GM18505 (cell line): ENCODE measurements at regions not wholly inside any gene's neighbourhood (a gene's known extent, or its start where the extent isn't known, plus 50 kb on each side); places are given as distances from the start of the nearest gene placed in this dataset.

Source experiments
- ATAC-seq: cut with Tn5 transposase; IDR thresholded peaks from one replicate; pipeline ENCODE4 v1.9.1; 2021; ENCODE audit not compliant: unreplicated experiment
- POLR2A ChIP-seq: IDR thresholded peaks from 4 replicates; pipeline ENCODE4 v1.6.1; 2011; ENCODE audit warnings: borderline replicate concordance; ENCODE audit not compliant: insufficient read depth, insufficient read length; ENCODE audit errors: extremely low read depth

GRCh38 chr10:111705021-111705420 is 478.5 kb downstream of the GPAM start:
- ATAC-seq: no peak
- TF ChIP-seq POLR2A: no peak

DNA sequence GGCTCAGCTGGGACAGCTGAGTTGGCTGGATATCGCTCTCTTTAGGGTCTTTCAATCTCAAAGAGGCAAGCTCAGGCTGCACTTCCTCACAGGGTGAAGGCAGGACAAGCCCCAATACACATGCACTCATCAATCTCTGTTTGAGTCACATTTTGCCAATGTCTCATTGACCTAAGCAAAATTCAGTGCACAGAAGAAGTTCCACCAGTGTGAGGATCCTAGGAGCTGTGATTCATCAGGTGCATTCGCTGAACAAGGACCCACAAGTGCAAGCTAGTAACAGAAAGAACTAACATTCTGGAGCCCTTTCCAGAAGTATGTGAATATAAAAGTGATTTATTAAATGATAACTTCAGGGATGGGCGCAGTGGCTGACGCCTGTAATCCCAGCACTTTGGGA is 477.2 kb downstream of the GPAM start:
- no peak for TF ChIP-seq POLR2A
- no peak for ATAC-seq

DNA sequence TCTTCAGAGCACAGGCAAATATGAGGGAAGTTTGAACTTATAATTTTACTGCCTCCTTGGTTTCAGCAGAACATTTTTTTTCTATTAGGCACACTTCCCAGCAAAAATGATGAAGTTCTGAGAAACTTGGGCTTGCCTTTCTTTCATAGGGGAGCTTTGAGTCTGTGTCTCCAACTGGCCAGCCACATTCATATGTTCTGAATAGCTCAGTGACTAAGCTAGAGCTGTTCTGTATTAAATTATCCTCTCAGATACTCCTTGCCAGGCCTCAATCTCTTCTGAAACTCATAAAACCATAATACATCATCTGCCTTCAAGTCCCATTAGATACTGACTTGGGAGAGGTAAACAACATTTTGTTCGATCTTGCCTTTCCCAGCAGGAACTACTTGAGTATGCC is 476.5 kb downstream of the GPAM start:
- TF ChIP-seq POLR2A: no peak

GRCh38 chr10:111709603-111710002 is 474.0 kb downstream of the GPAM start:
- no peak for TF ChIP-seq POLR2A
- no peak for ATAC-seq

More for the DNA sequence above, 476.5 kb downstream of the GPAM start:
- no peak for ATAC-seq

DNA sequence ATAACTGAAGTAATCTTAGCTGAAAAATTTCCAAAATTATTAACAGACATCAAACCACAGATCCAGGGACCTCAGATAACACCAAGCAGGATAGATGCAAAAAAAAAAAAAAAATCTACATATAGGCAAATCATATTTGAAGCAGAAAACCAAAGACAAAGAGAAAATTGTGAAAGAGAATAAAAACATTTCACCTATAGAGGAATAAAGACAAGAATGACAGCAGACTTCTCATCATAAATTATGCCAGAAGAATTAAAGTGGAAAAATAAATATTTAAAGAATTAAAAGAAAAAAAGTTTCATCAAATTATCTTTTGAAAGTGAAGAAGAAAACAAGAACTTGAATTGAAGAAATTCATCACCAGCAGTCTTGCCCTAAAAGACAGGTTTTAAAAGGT is 467.5 kb downstream of the GPAM start:
- no peak for TF ChIP-seq POLR2A
- no peak for ATAC-seq

GRCh38 chr10:111724121-111724520 is 459.4 kb downstream of the GPAM start:
- TF ChIP-seq POLR2A: no peak

DNA sequence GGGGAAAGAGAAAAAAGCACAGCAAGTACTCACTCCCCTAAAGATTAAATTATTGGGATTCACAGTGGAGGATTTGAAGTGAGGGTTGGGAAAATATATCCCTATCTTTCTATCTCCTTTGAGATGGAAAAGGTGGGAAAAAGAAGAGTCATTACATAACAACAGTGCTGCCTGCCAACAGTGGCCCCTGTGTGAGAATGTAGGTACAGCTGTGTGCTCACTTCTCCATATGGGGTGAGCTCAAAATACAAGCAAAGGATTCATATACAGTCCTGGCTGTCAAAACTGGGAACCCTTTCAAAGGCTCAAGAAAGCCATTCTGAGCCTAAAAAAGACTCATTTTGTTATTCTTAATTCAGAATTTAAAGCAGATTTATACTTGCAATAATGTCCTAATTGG is 458.5 kb downstream of the GPAM start:
- no peak for ATAC-seq
- TF ChIP-seq POLR2A: no peak

More at GRCh38 chr10:111724121-111724520, 459.4 kb downstream of the GPAM start:
- no peak for ATAC-seq

GRCh38 chr10:111732166-111732785 is 451.3 kb downstream of the GPAM start:
- ATAC-seq: no peak
- no peak for TF ChIP-seq POLR2A

DNA sequence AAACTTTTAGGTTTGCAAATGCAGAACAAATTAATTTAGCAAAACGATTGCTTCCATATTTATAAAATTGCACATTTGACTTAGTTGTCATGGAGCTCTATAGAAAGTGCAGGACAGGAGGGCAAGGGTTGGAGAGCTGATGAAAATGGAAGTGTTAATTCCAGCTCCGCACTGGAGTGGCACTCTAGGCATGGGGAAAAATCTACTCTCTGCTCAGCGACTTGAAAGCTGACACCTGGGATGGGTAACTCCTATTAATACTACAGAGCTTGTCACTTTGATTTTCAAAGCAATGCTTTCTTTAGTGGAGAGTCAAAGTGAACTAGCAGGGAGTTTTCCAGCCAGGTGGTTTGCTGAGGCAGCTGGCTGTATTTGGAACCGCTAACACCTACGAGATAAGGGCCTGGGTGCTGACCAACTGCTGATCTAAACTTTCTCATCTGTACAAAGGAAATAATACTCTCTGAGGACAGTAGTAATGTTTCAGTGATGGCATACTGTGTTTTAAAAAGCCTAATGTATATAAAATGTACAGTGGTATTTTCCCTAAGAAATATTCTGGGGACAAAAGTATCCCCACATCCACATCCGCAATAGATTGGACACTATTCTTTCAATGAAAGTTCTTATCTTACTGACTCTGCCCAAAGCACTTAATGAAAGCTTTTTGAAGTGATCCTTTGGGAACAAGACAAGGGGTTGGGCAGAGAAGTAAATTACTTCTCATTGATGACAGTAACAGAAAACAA is 444.3 kb downstream of the GPAM start:
- TF ChIP-seq POLR2A: no peak
- no peak for ATAC-seq

DNA sequence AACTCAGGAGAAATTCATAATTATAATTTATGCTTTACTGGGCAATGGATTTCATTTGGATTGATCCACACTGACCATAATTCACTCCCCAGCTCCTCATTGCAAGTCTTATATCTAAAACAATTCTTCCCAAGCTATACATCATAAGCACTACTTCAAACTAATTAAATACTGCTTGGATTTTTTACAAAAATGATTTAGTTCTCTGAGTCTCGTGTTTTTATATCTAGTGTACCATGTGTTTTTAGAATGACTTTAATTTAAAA is 443.8 kb downstream of the GPAM start:
- ATAC-seq: no peak
- no peak for TF ChIP-seq POLR2A

- no peak for ATAC-seq
- TF ChIP-seq POLR2A: no peak
Measured at GRCh38 chr10:111745982-111746381, 437.6 kb downstream of the GPAM start.

DNA sequence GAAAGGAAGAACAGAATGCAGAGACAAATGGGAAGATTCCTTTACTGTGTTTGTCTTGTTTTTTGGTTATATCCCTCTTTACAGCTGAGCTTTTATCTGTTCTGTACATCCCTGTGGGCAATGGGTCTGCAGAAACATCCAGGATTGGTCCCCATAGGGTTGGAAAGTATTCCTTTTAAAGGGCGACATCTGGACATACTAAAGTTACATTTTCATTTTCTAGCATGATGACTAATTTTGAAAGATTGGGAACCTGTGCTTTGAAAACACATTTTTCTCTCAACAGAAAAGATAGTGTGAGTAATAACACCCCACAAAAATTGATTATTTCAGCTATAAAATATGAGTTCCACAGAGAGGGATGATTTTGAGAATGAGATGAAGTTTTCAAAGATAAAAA is 435.8 kb downstream of the GPAM start:
- ATAC-seq: no peak
- no peak for TF ChIP-seq POLR2A

DNA sequence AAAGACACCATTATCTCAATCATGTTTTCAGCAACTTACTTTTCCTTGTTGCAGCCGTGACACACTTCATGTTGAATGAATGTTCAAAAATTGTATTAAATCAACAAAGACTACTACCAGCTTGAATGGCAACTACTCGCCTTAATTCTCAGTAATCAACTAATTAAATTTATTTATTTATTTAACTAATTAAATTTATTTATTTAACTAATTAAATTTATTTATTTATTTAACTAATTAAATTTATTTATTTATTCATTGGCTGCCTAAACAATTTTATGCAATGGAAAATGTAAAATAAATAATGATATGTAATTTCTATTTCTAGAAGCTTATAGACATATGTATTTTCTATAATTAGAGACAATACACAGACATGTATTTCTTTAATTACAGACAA is 435.4 kb downstream of the GPAM start:
- ATAC-seq: no peak
- no peak for TF ChIP-seq POLR2A

DNA sequence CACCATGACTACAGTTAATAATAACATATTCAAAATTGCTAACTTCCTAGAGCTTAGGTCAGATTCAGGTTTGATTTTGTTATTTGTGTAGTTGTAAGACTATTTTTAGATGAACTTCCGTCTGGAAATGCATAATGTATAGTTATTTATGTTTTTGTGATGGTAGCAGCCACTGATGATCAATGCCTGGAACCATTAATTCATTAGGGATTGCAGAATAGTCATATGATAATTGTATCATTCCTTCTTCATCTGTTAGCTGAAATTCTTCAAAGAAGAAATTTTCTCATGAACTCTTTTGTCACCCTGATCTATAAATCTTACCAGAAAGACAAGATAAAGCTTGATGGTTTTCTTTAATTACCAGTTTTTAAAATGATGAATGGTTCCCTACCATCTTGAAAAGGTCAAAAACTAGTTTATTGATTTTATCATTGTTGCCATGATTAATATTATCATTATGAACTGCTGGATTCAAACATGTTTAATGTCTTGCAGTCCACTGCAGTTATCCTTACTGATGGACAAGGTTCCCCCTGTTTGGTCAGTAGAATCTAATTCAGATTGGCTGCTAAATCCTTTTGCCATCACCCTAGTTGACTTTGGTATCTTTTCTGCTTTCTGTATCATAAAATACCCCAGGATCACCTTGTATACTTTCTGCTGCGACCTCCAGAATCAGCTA is 433.3 kb downstream of the GPAM start:
- no peak for ATAC-seq
- TF ChIP-seq POLR2A: no peak
